ENCODE measurements at regions not wholly inside any gene's neighbourhood (a gene's known extent, or its start where the extent isn't known, plus 50 kb on each side); places are given as distances from the start of the nearest gene placed in this dataset.
A peak's percentile ranks its signal among the peaks of the same experiment; 100 is the strongest.
"Not testable (repeated sequence)": the region's sequence is repeated elsewhere in the genome, so short reads cannot be mapped to it uniquely, and the experiment has no call there.

DNA sequence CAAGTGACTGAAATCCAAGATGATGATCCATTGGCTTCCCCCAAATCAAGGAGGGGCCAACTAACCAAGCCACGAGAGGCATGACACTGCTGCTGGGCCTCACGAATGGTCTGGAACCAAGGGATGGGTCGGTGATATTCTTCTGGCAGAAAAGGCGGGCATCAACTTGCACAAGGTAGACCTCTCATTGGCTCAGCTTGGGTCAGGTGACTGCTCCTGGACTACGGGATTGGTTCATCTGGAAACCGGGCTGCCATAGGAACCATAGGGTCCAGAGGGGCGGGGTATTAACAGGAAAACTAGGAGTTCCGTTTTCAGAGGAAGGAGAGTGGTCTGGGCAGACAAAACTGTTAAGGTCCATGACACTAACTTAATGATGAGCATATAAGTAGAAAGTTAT, 100.9 kb downstream of the TFAP2C start:
- ATAC-seq: no peak

DNA sequence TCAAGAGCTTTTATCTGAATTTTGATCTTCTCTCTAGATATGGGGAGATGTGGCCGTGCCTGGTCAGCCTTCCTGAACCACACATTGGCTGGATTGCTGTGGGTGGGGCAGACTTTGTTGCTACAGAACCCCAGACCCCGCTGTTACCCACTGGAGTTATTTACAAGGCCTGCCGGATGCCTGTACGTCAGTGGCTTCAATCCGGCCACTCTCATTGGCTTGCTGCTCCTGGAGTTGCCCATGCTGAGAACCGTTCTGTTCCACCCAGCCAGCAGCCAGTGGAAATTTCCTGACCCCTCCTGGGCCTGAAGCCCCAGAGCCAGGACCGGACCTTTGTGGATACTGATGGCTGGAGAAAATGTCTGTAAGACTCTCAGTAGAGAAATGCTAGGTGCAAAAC, 101.9 kb downstream of the TFAP2C start:
- no peak for ATAC-seq

DNA sequence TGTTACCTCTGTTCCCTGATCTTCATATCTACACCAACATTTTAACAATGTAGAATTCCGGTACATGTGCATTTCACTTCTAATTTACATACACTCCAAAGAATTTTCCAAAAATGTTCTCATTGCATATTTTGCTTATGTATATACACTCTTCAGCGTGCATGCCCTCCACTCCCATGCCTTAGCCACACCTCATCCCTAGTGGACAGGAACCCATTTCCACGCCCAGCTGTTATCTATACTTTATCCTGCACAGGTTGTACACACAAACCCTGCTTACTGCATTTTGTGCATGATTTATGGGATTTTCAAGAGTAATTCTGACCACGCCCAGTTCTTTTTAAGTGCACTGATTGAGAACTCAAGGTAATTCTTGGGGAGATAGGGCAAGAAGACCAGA, 102.4 kb downstream of the TFAP2C start:
- ATAC-seq: no peak

DNA sequence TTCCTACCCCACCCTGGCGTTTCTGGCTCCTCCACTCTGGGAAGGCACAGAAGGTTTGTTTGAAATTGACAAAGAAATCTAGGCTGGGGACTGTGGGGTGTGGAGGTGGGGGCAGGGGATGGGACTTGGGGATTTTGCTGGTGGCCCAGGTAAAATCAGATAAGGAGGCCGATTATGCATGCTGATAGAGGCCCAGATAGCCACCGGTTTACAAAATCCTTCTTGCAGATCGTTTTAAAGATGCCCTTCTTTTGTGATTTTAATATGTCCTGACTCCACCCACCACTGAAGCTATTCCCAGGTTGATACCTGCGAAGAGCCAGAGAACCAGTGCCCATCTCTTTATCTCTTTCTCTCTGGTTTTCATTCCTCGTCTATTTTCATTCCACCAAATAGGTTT, 104.9 kb downstream of the TFAP2C start:
- ATAC-seq: no peak

DNA sequence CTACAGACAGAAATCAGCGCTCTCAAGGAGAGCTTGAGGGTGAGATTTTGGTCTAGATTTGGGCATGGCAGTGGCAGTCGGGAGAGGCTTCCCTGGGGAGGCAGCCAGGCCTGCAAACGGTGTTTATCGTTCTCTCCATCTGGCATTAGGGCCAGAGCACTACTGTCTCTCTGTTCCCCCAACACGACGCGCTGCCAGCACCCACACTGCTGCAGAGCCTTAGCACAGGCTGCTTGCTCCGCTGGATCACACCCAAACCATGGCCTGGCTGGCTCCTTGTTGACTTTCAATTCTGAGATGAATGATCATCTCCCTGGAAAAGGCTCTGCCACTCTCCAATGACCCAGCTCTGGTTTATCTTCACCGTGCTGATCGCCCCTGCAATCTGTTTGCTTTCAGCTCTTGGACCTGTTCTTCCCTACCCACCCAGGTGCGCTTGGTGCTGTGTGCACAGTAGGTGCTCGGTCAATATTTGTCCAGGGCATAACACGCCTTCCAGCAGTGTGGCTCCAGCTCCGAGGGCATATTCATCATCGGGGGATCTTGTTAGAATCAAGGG, 106.1 kb downstream of the TFAP2C start:
- no peak for ATAC-seq

DNA sequence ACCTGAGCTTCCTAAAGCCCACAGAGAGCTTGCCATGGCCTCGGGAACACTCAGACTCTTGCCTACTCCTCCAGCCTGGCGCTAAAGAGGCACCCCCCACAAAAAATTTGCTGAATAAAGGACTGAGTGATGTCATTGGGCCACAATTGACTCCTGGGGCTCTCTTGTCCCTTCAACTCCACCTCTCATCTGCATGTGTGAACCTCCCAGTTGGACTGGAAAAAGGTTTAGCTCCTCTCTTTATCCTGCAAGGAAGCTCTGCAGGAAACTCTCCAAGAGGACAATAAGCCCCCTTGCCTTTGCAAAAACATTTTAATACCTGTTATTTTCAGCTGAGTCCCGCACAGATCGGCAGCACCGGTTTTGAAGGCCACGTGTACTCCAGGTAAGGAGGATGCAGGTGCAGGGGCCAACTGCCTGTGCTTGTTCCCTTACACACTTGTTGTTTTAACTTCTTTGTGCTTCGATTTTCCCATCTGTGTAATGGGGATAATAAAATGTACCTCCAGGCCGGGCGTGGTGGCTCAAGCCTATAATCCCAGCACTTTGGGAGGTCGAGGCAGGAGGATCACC, 107.3 kb downstream of the TFAP2C start:
- ATAC-seq: no peak

DNA sequence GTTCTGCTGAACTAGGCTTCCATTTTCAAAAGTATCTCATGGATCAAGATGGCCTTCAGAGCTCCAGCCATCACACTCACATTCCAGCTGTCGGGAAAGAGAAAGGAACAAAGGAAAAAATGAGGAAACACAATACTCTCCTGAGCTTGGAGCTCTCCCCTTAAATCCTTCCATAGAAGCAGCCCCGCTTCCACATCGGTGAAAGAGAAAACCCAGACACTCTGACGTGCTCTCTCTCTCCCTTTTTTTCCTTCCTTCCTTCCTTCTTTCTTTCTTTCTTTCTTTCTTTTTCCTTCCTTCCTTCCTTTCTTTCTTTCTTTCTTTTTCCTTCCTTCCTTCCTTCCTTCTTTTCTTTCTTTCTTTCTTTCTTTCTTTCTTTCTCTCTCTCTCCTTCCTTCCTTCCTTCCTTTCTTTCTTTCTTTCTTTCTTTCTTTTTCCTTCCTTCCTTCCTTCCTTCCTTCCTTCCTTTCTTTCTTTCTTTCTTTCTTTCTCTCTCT, 115.3 kb downstream of the TFAP2C start:
- ATAC-seq: not testable (repeated sequence)

DNA sequence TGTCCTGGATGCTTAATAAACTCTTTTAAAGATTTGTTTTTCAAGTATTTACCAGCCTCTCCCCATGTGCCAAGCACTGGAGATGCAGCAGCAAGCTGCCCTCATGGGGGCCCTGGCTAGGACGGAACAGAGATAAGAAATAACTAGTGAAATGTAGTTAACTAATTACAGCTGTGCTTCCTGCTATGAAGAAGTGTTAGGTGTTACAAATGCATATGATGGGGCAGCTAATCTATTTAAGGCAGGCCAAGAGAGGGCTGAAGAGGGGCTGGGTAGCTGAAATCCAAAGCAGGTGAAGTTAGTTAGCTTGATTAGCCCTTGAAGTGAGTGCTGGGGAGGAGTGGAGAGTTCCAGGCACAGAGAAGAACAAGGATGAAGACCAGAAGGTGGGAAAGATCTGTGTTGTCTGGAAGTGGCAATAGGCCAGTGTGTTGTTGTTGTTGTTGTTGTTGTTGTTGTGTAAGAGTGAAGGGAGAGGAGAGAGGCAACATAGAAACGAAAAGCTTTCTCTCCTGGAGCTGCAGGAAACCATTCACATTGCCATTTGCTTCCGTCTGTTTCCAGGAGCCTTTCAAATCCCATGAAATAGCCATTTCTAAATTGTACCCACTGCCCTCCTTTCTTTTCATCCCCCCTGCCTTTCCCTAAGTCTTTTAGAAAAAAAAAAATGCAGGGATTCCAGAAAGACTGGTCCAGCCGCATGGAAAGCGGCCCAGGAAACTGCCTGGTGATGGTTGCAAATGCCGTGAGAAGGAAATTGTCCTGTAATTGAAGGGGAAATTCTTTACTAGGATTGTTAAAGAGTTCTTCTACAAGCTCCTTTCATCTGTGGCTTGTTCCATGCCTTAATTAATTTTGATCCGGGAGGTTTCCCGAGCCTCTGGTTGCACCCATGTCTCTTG, 119.6 kb downstream of the TFAP2C start:
- ATAC-seq: no peak

DNA sequence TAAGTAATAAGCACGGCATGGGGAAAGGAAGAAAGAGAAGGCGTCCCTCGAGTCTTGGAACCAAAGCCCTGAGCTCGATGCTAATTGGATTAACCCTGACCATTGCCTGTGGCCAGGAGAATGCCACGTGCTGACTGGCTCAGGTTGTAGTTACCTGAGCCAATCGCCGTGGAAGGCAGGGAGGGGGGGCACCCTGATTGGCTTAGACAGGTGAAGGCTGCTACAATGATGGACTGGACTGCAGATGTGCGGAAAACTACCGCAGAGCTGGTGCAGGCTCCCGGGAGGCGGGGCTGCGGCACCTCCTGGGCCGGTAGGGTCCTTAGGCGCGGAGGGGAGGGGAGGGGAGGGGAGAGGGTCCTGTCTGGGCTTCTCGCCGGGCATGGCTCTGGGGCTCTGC, 121.3 kb downstream of the TFAP2C start:
- no peak for ATAC-seq

DNA sequence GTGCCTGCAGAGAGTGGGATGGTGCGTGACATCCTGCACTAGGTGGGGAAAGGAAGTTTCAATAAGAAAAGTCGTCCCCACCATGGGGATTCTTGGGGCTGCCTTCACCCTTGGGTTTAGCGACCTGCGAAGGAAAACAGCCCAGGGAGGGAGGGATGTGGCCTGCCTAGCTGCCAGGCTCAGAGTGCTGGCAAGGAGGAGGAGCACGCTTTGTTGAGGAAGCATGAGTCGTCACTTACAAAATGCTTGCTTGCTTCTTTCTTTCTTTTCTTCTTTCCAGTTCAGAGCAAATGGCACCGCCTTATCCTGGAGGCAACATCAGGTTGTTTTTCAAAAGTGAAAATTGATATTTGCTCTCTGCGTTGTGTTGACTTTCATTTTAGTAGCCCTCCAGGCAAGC, 123.2 kb downstream of the TFAP2C start:
- peak; percentile 83 for ATAC-seq

DNA sequence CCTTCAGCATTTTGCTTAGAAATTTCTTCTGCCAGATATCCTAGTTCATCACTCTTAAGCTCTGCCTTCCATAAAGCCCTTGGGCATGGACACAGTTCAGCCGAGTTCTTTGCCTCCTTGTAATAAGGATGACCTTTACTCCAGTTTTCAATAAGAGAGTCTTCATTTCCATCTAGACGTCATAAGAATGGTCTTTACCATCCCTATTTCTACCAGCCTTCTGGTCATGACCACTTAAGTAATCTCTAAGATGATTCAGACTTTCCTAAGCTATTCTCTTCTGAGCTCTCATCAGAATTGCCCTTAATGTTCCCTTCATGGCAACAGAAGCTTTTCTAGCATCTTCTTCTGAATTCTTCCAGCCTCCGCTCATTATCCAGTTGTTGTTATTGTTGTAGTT, 126.1 kb downstream of the TFAP2C start:
- ATAC-seq: no peak

DNA sequence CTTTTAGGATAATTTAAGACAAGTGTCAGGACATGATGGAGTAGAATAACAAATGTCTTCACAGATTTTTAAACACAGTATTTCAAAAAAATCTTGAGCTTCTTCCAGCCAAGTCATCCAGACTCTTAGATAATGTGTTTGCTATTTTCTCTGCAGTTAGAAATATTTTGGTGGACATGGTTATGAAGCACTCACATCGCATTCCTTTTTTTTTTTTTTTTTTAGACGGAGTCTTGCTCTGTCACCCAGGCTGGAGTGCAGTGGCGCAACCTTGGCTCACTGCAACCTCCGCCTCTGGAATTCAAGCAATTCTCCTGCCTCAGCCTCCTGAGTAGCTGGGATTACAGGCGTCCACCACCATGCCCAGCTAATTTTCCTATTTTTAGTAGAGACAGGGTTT, 127.6 kb downstream of the TFAP2C start:
- ATAC-seq: not testable (repeated sequence)

DNA sequence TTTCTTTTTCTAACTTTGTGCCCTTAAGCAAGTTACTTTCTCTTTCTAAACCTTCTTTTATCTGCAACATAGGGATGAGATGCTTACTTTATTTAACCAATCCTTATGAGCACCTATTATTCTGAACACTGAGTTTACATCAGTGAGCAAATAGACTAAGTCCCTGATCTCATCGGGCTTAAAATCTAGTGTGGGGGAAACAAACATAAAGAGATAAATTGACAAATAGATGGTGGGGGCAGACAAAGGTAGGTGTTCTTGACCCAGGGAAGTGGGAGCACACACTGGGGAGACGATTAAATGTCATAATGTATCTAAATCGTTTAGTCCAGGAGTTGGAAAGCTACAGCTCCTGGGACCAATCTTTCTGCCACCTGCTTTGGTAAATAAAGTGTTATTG, 129.6 kb downstream of the TFAP2C start:
- ATAC-seq: no peak

DNA sequence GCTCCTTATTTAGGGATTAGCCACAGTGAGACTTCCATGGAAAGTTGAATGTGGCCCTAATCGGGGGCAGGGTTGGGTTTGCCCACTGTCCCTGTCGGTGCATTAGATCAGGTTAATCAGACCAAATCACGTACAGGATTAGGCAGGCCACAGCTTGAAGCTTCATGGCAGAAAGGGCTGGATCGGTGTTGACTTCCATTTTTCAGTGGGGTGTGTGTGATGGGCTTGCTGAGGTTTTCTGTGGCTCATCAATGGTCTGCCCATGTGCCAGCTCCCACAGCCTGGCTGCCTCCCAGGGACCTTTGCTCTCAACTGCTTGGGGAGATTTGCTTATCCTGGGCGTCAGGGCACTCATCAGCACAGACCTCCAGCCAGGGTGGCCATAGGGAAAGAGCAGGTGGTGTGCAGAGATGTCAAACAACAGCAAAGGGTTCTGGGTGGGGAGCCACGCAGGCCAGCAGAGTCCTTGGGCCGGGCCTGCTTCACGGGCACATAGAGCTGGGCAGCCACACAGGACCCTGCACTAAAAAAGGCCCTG, 130.7 kb downstream of the TFAP2C start:
- ATAC-seq: peak; percentile 29

DNA sequence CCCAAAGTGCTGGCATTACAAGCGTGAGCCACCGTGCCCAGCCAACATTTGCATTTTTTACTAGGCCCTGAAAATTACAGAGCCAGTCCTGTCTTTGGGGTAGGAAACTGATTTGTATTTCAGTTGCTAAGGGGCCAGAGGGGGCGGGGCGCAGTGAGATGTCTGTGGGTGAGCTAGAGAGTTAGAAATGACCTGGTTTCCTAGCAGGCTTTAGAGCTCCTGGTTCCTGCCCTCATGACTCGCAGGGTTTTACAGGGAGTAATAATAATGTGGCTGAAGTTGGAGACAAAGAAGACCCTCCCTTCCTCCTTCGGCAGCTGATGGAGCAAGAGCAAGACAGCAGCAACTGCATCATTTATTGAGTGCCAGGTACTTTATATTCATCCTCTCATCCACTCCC, 131.5 kb downstream of the TFAP2C start:
- no peak for ATAC-seq

DNA sequence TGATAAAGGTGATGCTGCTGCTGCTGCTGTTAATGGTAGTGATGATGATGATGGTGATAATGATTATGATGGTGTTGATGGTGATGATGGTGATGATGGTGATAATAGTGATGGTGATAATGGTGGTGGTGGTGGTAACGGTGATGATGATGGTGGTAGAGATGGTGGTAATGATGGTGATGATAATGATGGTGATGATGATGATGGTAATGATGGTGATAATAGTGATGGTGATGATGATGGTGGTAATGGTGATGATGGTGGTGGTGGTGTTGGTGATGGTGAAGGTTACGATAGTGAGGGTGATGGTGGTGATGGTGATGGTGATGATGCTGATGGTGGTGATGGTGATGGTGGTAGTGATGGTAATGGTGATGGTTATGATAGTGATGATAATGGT, 132.3 kb downstream of the TFAP2C start:
- ATAC-seq: no peak

DNA sequence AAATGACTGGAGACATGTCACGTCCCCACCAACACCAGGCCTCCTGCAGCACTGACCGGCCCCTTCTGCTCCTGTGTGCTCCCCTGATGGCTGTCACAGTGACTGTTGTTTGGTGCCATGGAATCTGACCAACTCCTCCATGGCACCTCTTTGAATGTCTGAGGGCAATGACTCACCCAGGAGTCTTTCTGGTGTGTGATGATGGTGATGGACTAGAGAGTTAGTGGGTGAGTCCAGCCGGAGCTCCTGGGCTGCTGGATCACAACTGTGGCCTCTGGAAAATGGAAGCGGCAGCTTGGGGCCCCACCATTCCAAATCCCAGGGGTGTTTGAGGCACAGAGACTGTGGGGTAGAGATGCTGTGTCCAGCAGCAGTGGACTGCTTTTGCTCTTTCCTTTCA, 133.3 kb downstream of the TFAP2C start:
- no peak for ATAC-seq

DNA sequence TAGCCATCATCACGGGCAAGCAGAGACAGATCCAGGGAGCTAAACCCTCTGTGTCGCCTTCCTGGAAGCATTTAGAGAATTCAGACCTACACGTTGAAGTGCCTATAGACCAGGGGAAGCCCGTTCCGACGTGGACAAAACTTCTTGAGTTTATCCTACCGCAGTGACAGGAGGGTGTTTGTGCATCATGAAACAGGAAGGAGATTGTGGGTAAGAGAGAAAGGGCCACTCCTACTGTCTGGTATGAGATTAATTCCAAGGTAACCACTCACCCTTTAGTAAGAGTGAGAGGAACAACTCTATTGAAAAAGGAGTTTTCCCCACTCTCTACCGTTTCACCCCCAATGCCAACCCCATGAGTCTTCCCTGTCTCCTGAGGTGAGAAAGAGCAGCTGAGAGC, 133.7 kb downstream of the TFAP2C start:
- ATAC-seq: no peak

DNA sequence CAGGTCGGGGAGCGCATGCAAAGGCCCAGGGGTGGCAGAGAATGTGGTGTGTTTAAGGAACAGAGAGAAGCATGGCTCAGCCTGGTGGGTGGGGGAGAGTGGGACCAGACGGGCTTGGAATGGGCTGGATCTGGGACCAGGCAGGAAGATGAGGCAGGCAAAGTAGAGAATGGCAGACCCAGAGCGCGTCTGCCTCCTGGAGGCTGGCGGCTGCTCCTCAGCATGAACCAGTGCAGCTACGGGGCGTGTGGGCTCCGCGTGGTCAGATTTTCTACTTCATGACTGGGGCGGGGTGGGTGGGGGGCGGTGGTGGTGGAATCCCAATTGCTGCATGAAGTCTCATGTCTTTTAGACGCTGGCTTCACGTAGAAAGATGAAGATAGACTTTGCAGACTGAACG, 135.6 kb downstream of the TFAP2C start:
- peak; percentile 8 for ATAC-seq

DNA sequence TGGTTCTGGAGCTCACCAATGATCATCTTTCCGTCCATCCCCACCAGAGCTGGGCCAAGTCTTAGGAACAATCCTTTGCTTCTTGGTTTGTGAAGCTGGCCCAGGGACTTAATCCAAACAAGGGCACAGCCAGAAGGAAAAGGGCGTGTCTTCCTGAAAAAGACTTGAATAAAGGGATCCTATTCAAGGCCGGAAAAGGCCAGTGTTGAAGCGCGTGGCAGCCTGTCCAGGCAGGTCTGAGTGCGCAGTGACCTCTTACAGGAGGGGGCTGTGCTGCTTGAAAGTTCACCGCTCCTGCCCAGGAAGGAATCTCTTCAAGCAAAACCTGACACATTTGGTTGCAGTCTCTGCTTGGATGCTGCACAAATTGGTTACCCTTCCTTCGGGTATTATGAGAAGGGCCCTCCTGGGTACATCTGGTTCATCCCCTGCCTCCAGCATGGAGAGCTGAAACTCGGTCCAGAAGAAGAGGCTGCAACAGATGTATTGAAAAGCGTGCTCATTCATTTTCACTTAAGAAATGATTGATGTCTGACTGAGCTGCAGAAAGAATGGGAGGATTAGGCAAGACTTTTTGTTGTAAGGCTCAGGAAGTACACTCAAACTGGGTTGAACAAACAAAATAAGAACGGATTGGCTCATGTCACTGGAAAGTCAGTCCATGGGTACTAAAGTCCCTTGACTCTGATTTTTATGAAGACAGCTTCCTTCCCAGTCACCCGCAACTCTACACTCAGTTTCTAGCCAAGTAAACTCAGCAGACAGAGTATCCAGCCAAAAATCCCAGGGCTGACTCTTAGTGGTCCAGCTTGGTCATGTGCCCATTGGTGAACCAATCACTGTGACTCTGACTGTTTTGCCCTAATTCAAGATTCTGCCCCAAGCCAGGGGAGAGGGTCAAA, 136.3 kb downstream of the TFAP2C start:
- peak; percentile 75 for ATAC-seq

DNA sequence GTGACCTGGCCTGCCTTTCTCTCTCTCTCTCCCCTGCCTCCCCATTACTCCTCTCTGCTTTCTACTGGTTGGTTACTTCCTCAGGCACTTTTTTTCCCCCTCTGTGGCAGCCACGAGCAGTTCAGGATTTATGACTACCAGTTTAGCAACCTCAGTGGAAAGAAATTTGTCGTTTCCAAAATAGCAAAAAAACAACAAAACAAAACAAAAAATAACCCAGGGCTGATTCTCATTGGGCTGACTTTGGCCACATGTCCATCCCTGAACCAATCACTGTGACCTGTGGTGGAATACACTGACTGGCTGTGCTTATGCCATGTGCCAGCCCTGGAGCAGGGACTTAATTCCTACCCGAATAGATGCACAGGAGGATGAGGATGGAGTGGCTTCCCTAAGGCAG, 137.4 kb downstream of the TFAP2C start:
- peak; percentile 12 for ATAC-seq

DNA sequence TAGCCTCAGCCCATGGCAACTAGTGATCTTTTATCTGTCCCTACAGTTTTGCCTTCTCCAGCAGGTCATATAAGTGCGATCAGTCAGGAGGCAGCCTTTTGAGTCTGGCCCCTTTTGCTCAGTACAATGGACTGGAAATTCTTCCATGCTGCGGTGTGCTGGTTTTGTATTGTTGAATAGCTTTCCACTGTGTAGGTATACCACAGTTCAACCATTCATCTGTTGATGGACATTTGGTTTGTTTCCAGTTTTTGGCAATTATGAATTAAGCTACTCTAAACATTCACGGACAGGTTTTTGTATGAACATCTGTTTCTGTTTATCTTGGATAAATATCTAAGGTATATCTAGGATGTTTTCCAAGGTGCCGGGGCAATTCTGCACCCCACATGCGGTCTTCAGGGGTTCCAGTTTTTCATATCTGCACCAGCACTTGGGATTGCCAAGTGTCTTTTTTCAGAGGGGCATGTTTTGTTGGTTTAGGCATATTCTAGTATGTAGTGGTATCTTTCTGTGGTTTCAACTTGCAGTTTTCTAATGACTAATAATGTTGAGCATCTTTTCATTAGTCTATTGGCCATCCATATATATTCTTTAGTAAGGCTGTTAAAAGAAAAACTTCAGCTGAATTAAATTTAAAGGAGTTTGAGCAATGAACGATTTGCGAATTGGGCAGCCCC, 141.0 kb downstream of the TFAP2C start:
- ATAC-seq: no peak

All from esophagus mucosa (tissue), 1 donor.